Sigmoid colon (tissue), 4 donors: ENCODE measurements at regions not wholly inside any gene's neighbourhood (a gene's known extent, or its start where the extent isn't known, plus 50 kb on each side); places are given as distances from the start of the nearest gene placed in this dataset.
"Not testable (repeated sequence)": the region's sequence is repeated elsewhere in the genome, so short reads cannot be mapped to it uniquely, and the experiment has no call there.

Experiments
- POLR2AphosphoS5 ChIP-seq, 4 donors: sonication (generic); formaldehyde crosslinking; IDR thresholded peaks; one replicate each; pipeline ENCODE4 v1.6.1; 2017; ENCODE audit warnings: antibody characterized with exemption in 4 of 4
- TF ChIP-seq, protein P1 (sequence below), 4 experiments: fragments of 450-650 bp in 3 of 4; fragments of 200-600 bp in 1 of 4; IDR thresholded peaks; one replicate each; pipeline ENCODE4 v1.5.1; 2016 to 2019; ENCODE audit warnings: antibody characterized with exemption in 4 of 4, mild to moderate bottlenecking in 3 of 4, moderate library complexity in 2 of 4

DNA sequence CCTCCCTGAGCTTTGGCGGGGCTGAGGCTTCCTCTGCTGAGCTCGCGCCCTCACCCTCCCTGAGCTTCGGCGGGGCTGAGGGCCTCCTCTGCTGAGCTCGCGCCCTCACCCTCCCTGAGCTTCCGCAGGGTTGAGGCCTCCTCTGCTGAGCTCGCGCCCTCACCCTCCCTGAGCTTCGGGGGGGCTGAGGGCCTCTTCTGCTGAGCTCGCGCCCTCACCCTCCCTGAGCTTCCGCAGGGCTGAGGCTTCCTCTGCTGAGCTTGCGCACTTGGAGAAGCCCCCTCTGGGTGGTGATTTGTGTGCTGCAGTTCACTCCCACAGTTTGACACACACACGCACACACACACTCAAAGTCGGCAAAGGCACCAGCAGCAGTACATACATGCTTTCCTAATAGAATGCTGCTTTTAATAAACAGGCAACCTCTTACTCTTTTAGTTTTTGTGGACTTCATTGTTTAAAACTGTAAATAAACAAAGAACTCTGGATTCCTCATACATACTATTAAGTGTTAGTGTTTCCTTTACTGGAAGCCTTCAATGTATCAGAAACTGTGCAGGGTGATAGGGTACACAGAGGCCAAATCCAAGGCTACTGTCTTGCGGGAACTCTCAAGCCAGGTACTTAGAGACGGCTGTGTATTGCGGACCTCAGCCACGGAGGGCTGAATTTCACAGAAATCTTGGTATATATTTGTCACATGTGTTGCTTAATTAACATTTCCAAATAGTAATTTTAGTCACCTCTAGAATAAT is 752.8 kb upstream of the TPTE start:
- not testable (repeated sequence) for TF ChIP-seq POLR2AphosphoS5 (IDR thresholded peaks at IDR 0.05)
- TF ChIP-seq, protein P1, sequence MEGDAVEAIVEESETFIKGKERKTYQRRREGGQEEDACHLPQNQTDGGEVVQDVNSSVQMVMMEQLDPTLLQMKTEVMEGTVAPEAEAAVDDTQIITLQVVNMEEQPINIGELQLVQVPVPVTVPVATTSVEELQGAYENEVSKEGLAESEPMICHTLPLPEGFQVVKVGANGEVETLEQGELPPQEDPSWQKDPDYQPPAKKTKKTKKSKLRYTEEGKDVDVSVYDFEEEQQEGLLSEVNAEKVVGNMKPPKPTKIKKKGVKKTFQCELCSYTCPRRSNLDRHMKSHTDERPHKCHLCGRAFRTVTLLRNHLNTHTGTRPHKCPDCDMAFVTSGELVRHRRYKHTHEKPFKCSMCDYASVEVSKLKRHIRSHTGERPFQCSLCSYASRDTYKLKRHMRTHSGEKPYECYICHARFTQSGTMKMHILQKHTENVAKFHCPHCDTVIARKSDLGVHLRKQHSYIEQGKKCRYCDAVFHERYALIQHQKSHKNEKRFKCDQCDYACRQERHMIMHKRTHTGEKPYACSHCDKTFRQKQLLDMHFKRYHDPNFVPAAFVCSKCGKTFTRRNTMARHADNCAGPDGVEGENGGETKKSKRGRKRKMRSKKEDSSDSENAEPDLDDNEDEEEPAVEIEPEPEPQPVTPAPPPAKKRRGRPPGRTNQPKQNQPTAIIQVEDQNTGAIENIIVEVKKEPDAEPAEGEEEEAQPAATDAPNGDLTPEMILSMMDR (IDR thresholded peaks at IDR 0.05), result not testable (repeated sequence)
